GM18907 (cell line): ENCODE measurements at regions not wholly inside any gene's neighbourhood (a gene's known extent, or its start where the extent isn't known, plus 50 kb on each side); places are given as distances from the start of the nearest gene placed in this dataset.

Experiments
- ATAC-seq: cut with Tn5 transposase; IDR thresholded peaks from one replicate; pipeline ENCODE4 v1.9.1; 2021; ENCODE audit warnings: mild to moderate bottlenecking, moderate library complexity; ENCODE audit not compliant: unreplicated experiment

GRCh38 chr7:68671671-68672070, 926.6 kb upstream of the AUTS2 start:
- ATAC-seq, result no peak

DNA sequence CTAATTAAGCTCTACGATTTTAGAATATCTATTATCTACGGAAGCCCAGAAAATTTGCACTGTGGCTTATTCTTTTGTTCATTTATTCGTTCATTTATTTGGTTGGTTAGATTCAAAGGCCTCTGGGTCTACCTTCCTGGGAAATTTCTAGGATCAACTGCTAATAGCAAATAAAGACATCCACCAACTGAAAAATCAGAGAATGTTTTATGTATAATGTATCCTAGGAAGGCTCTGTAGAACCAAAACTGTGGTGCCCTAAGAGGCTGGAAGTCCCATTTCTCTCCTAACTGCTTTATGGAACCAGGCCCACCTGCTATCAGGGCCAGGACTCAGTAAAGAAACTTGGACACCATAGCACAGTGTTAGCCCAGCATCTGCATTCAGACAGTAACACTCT, 923.4 kb upstream of the AUTS2 start:
- ATAC-seq, result no peak

DNA sequence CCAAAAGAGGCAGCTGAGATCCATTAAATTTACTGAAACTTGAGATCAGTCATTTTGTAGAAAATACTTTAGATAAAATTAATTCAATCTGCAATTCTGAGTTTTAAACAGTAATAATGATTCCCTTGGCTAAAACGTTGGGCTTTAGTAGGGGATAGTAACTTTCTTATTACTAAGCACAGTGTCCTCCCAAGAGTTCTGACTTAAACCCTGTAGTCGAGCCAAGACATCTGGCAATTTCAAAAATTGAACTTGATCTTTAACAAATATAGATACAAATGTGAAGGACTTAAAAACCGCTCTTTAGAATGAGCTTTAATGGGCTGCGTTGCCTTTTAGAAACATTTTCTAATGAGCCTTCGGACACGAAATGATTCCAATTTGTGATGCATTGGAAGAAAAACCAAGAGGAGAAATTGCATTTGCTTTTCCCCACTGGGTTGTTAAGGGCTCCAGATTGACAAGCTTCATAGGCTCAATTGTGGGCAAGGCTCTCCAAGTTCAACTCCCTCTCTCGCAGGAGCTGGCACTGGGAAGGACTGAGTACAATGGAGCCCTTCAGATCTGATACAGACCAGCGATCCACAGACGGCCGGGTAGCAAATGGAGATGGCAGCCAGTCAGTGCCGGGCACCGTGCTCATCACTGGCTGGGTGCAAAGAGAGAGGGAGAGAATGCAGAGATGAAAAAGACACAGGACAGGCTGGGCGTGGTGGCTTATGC, 921.3 kb upstream of the AUTS2 start:
- ATAC-seq, result no peak

GRCh38 chr7:68678196-68678595, 920.1 kb upstream of the AUTS2 start:
- ATAC-seq, result no peak

GRCh38 chr7:68679459-68680234, 918.6 kb upstream of the AUTS2 start:
- no peak for ATAC-seq

DNA sequence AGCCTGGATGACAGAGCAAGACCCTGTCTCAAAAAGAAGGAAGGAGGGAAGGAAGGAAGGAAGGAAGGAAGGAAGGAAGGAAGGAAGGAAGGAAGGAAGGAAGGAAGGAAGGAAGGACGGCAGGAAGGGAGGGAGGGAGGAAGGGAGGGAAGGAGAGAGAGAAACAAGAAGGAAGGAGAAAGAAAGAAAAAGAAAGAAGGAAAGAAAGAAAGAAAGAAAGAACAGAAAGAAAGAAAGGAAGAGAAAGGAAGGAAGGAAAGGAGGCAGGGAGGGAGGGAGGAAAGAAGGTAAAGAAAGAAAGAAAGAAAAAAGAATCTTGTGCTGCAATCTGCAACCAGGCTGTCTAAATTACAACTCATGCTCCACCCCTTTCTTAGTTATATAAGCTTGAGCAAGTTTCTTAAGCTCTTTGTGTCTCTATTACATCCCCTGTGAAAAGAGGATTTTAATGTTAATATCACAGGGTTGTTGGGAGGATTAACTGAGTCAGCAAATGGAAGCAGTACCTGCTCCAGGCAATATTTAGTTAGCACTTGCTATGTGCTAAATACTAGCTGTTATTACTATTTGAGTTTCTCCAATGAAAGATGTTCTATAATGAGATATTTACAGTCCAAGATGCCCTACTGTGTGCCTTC, 917.9 kb upstream of the AUTS2 start:
- no peak for ATAC-seq

DNA sequence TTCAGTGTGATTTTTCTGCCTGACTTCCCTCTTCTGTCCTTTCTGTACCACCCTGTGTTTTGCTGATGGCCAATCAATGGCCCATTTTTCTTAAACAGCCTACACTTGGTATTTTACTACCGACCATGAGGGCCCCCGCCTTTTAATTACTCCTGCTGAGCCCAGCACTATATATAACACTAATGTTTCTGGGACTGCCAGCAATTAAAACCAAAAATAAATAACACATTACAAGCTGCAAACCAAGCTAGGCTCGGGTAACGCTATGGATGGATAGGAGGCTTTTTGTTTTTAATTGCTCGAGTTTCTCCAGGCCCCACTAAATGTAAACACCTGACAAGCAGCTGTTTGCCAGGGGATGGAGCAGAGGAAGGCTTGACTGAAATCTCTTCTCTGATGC, 915.4 kb upstream of the AUTS2 start:
- no peak for ATAC-seq

GRCh38 chr7:68684246-68684839, 913.9 kb upstream of the AUTS2 start:
- ATAC-seq, result no peak

DNA sequence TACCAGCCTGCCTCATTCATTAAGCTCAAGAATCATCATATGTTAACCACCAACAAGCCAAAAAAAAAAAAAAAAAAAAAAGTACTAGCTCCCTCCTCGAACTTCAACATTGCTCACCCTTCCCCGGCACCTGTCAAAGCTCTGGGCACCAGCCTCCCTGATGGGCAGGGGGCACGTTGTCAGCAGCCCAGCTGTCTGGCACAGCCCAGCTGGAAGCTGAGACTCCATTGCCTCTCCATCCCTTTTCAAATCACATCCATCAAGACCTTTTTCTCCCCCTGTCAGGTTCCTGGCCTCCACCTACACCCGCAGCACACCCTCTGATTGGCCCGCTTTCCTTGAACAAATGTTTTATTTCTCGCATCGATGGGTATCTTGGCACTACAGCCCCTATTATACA, 913.3 kb upstream of the AUTS2 start:
- no peak for ATAC-seq

- ATAC-seq, result no peak
These were observed 909.7 kb upstream of the AUTS2 start for GRCh38 chr7:68688416-68689086.

GRCh38 chr7:68689087-68689433, 909.2 kb upstream of the AUTS2 start:
- no peak for ATAC-seq

DNA sequence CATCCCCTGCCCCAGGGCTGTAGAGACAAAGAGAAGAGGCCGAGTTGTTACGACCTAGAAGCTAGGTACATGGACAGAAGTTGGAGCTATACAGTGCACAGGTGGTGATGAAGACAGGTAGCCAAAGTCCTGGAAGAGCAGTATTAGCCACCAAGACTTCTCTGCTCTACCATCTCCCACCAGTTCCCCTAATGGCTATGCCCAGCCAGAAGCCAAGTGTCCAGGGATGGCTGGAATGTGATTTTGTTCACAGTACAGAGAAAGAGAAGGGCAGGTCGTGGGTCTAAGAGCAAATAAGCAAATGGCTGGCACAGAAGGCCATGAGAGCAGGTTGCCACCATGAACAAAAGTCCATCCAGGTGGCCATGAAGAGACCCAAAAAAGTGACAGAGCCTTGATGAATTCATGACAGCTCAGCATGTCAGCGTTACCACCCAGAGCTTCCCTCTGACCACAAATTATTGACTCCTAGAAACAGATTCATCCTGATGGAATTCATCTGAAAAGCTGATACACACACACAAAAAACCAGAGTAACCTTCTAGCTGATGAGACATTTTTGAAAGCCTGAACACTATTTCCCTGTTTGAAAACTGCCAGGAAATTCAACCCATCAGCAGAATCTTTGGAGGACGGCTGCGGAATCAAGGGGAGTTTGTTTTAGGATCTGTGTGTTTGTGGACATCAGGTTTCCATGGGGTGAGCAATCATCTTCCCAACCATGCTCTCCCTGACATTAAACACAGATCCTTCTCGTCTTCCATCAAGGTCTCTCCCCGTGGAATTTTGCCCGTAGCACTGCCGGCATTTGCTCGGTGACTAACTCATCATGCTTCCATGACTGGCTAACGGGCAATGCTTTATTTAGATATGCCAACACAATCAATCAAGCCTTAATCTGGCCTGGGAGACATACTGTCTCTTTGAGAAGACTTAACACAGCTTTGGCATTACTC, 906.7 kb upstream of the AUTS2 start:
- no peak for ATAC-seq

DNA sequence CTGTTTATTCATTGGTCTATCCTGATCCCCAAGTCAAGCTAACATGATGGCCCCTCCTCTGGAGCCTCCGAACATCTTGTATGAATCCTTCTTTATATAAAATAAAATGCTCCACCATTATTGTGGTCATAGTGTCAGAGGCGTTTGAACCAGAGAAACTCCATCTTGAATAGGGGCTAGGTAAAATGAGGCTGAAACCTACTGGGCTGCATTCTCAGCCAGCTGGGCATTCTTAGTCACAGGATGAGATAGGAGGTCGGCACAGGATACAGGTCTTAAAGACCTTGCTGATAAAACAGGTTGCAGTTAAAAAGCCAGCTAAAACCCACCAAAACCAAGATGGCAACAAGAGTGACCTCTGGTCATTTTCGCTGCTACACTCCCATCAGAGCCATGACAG, 905.8 kb upstream of the AUTS2 start:
- ATAC-seq, result no peak

DNA sequence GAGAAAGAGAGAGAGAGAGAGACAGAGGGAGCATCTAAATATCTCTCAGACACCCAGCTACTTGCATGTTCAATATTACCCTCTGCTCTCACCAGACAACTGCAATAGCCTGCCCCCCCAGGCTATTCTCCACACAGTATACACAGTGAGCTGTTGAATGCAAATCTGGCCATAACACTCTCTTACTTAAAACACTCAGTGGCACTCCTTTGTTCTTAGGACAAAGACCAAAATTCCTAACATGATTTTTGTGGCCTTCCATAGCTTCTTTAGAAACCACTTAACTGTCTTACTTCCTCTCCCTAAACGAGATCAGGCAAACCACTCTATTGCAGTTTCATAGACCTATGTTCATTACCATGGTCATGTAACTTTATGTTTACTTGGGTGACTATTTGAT, 903.6 kb upstream of the AUTS2 start:
- ATAC-seq, result no peak

GRCh38 chr7:68697796-68698280, 900.4 kb upstream of the AUTS2 start:
- no peak for ATAC-seq

- no peak for ATAC-seq
These were observed 899.1 kb upstream of the AUTS2 start for GRCh38 chr7:68699090-68699711.

GRCh38 chr7:68700414-68700813, 897.9 kb upstream of the AUTS2 start:
- ATAC-seq, result no peak

DNA sequence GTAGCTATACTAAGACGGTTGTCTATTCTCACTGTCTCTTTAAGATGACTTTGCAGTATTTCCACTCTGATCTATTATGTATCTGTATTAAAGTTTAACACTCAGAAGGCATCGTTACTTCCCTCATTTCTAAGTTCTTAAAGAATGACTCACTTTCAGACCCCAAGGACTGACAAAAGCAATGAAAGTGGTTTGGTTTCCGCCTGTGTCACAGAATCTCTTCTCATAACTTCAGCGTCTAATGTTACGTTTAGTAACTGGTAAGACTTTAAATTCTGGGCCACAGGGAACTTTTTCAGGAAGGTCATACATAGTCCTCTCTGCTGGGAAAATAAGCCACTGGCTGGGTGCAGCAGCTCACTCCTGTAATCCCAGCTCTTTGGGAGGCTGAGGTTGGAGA, 892.0 kb upstream of the AUTS2 start:
- ATAC-seq, result no peak

GRCh38 chr7:68707159-68707558, 891.1 kb upstream of the AUTS2 start:
- ATAC-seq, result no peak
